ENCODE measurements at regions not wholly inside any gene's neighbourhood (a gene's known extent, or its start where the extent isn't known, plus 50 kb on each side); places are given as distances from the start of the nearest gene placed in this dataset.

GRCh38 chr3:72031581-72031980 lies 246.6 kb upstream of the PROK2 start:
- TF ChIP-seq POLR2A (IDR thresholded peaks at IDR 0.05) (no peak), CTCF (IDR thresholded peaks at IDR 0.05) (no peak)

Measured in vagina (tissue), 2 donors.